ENCODE measurements at regions not wholly inside any gene's neighbourhood (a gene's known extent, or its start where the extent isn't known, plus 50 kb on each side); places are given as distances from the start of the nearest gene placed in this dataset.

DNA sequence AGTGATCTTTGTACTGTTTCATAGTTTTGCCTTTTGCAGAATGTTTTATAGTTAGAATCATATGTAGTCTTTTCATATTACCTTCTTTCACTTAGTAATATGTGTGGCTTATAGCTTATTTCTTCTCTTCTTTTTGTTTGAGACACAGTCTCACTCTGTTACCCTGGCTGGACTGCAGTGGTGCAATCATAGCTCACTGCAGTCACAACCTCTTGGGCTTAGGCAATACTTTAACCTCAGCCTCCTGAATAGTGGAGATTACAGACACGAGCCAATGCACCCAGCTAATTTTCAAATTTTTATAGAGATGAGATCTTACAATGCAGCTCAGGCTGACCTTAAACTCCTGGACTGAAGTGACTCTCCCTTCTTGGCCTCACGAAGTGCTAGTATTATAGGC lies 435.4 kb upstream of the HSFY2 start:
- TF ChIP-seq POLR2AphosphoS5 (IDR thresholded peaks at IDR 0.05) (no peak), POLR2A (IDR thresholded peaks at IDR 0.05) (no peak), CTCF (IDR thresholded peaks at IDR 0.05) (no peak)
- H3K4me1 ChIP-seq = no peaks in the 10 kb centered on the region
- H3K9me3 ChIP-seq = no peaks in the 10 kb centered on the region
- no peaks in the 10 kb centered on the region for H3K36me3 ChIP-seq
- no peaks in the 10 kb centered on the region for H3K27me3 ChIP-seq
- no peak for DNase-seq (ENCODE audit: low spot score in 2 of 2)
- H3K4me3 ChIP-seq = no peak overlapping the region
- intact Hi-C loops (cut with DNase I; ENCODE audit: low total_unique reads) = no loop called here
- no peak overlapping the region for H3K27ac ChIP-seq

- Histone ChIP-seq H3K4me3 (no peak overlapping the region), H3K9me3 (no peaks in the 10 kb centered on the region), H3K27ac (no peak overlapping the region), H3K36me3 (no peaks in the 10 kb centered on the region), H3K27me3 (no peaks in the 10 kb centered on the region), H3K4me1 (no peaks in the 10 kb centered on the region)
- no peak for DNase-seq (ENCODE audit: low spot score in 2 of 2)
- intact Hi-C loops (cut with DNase I; ENCODE audit: low total_unique reads) = no loop called here
- TF ChIP-seq CTCF (IDR thresholded peaks at IDR 0.05) = no peak
- no peak for TF ChIP-seq POLR2AphosphoS5 (IDR thresholded peaks at IDR 0.05)
- no peak for TF ChIP-seq POLR2A (IDR thresholded peaks at IDR 0.05)
Observed at GRCh38 chrY:19207048-19207447, 433.5 kb upstream of the HSFY2 start.

- no peak for TF ChIP-seq CTCF (IDR thresholded peaks at IDR 0.05)
- no peak for TF ChIP-seq POLR2AphosphoS5 (IDR thresholded peaks at IDR 0.05)
- no peak for TF ChIP-seq POLR2A (IDR thresholded peaks at IDR 0.05)
- no peaks in the 10 kb centered on the region for H3K36me3 ChIP-seq
- H3K4me3 ChIP-seq = no peak overlapping the region
- DNase-seq (ENCODE audit: low spot score in 2 of 2) = no peak
- intact Hi-C loops (cut with DNase I; ENCODE audit: low total_unique reads) = no loop called here
- no peaks in the 10 kb centered on the region for H3K9me3 ChIP-seq
- H3K27me3 ChIP-seq = no peaks in the 10 kb centered on the region
- H3K27ac ChIP-seq = no peak overlapping the region
- no peaks in the 10 kb centered on the region for H3K4me1 ChIP-seq
Observed at GRCh38 chrY:19180824-19181223, 407.3 kb upstream of the HSFY2 start.

- intact Hi-C loops (cut with DNase I; ENCODE audit: low total_unique reads) = no loop called here
- no peak for DNase-seq (ENCODE audit: low spot score in 2 of 2)
- H3K9me3 ChIP-seq = no peaks in the 10 kb centered on the region
- no peaks in the 10 kb centered on the region for H3K27me3 ChIP-seq
- no peaks in the 10 kb centered on the region for H3K36me3 ChIP-seq
- H3K27ac ChIP-seq = no peak overlapping the region
- no peak overlapping the region for H3K4me3 ChIP-seq
- TF ChIP-seq CTCF (IDR thresholded peaks at IDR 0.05) = no peak
- TF ChIP-seq POLR2A (IDR thresholded peaks at IDR 0.05) = no peak
- TF ChIP-seq POLR2AphosphoS5 (IDR thresholded peaks at IDR 0.05) = no peak
- no peaks in the 10 kb centered on the region for H3K4me1 ChIP-seq
Observed at GRCh38 chrY:19168202-19168565, 394.6 kb upstream of the HSFY2 start.

- Histone ChIP-seq H3K4me1 (no peaks in the 10 kb centered on the region), H3K9me3 (no peaks in the 10 kb centered on the region), H3K4me3 (no peak overlapping the region), H3K27ac (no peak overlapping the region), H3K36me3 (no peaks in the 10 kb centered on the region), H3K27me3 (no peaks in the 10 kb centered on the region)
- no peak for DNase-seq (ENCODE audit: low spot score in 2 of 2)
- intact Hi-C loops (cut with DNase I; ENCODE audit: low total_unique reads) = no loop called here
- TF ChIP-seq CTCF (IDR thresholded peaks at IDR 0.05) = no peak
- TF ChIP-seq POLR2AphosphoS5 (IDR thresholded peaks at IDR 0.05) = no peak
- no peak for TF ChIP-seq POLR2A (IDR thresholded peaks at IDR 0.05)
Observed at GRCh38 chrY:19167319-19168201, 394.0 kb upstream of the HSFY2 start.
